Epithelial cell of proximal tubule (primary cell): ENCODE measurements at regions not wholly inside any gene's neighbourhood (a gene's known extent, or its start where the extent isn't known, plus 50 kb on each side); places are given as distances from the start of the nearest gene placed in this dataset.

Experiments
- DNase-seq: peaks from one replicate; pipeline ENCODE4 v3.0.0-alpha.2; 2011; ENCODE audit warnings: low read depth
- H3K4me3 ChIP-seq: 2 replicates; pipeline ENCODE4 v1.5.1; 2011; ENCODE audit warnings: low read depth, mild to moderate bottlenecking, low read length
- CTCF ChIP-seq: conservative IDR thresholded peaks from 2 replicates; pipeline ENCODE4 v1.5.1; 2012; ENCODE audit warnings: low read depth, mild to moderate bottlenecking, low read length

DNA sequence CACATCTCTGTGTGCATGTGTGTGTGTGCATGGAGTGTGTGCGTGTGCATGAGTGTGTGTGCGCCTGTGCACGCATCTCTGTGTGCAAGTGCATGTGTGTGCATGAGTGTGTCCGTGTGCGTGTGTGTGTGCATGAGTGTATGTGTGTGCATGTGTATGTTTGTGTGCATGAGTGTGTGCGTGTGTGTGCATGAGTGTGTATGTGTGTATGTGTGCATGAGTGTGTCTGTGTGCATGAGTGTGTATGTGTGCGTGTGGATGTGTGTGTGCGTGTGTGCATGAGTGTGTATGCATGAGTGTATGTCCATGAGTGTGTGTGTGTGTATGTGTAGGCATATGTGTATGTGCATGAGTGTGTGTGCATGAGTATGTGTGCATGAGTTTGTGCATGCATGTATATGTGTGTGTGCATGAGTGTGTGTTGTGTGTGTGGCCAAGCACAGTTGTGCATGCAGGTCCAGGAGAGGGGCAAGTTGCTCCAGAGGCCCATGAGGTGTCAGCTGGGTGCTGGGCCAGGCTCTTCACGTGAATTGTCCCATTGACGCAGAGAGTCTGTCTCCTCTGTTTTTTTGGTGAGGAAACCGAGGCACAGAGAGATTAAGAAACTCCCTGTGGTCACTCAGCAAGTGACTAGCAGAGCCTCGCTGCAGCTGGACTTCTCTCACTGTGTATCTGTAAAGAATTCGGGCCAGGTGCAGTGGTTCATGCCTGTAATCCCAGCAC lies 75.5 kb downstream of the ASB1 start:
- no peak for TF ChIP-seq CTCF

DNA sequence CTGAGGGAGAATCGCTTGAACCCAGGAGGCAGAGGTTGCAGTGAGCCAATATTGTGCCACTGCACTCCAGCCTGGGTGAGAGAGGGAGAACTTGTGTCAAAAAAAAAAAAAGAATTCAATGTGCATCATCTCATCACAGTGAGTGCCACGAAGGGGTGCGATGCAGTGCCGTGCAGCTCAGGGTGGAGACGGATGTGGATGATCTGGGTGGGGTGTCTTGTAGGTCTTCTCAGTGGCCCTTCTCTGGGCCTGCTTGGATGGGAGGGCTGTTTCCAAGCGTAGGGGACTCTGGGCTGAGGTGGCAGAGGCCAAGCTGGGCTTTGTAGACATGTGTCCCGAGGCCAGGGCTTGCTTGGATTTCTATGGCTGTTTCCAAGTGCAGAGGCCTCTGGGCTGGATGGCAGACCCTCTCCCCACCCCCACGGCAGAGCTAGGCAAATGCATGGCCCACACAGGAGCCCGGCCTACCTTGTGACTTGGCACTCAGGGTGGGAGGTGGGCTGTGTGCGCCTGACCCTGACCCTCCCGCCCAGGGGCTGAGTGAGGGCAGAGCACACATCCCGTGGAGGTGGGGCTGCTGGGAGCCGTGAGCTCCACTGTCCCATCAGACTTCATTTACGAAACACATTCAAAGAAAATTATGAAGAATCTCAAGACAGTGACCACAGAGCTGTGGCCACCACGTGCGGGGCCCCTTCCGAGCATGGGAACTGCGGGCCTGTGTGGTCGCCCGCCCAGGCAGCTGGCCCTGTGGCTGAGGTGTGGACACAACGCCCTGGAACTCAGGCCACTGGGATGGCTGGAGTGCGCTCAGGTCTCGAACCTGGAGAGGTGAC lies 76.4 kb downstream of the ASB1 start:
- no peak overlapping the region for H3K4me3 ChIP-seq
- DNase-seq, result no peak
- TF ChIP-seq CTCF, result no peak

More for the DNA sequence above, 75.5 kb downstream of the ASB1 start:
- H3K4me3 ChIP-seq, result no peak overlapping the region
- DNase-seq, result no peak

- no peak for TF ChIP-seq CTCF
- H3K4me3 ChIP-seq, result no peak overlapping the region
- no peak for DNase-seq
Measured at GRCh38 chr2:238504181-238504931, 77.6 kb downstream of the ASB1 start.

DNA sequence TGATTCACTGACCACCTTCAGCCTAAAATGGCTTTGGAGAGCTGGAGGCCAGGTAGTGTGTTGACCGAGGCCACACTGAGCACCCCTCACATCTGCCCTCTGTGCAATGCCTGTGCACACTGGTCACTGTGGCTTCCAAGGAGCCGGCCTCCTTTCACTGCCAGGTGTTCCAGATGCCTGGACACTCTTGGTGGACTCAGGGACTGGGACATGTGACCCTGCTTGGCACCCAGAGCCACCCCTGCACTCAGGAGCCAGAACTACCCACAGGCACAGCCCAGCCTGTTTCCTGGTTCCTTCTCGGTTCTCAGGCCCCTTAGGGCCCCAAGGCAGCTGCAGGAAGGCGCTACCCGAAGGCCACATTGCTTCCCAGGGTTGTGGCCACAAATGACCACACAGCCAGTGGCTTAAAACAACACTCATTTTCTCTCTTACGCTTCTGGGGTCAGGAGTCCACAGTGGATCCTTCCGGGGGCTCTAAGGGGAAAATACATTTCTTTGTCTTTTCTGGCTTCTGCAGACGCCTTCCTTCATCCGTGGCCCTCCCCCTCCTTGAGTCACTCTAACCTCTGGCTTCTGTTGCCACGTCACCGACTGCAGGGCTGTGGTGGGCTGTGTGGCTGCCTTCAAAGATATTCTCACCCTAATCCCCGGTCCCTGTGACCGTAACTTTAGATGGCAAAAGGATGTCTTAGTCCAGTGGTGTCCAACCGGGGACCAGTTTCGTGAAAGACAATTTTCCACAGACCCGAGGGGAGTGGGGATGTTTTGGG lies 78.6 kb downstream of the ASB1 start:
- no peak for DNase-seq
- no peak overlapping the region for H3K4me3 ChIP-seq
- TF ChIP-seq CTCF, result no peak

DNA sequence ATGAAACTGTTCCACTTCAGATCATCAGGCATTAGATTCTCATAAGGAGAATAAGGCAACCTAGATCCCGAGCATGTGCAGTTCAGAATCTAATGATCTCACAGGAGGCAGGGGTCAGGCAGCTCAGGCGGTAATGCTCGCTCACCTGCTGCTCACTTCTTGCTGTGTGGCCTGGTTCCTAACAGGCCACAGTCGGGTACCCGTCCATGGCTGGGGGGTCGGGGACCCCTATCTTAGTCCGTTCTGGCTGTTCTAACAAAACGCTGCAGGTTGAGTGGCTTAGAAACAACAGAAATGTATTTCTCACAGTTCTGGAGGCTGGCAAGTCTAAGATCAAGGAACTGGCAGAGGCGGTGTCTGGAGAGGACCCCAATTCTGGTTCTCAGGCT lies 79.2 kb downstream of the ASB1 start:
- no peak for TF ChIP-seq CTCF
- no peak overlapping the region for H3K4me3 ChIP-seq

GRCh38 chr2:238506371-238507068 lies 79.8 kb downstream of the ASB1 start:
- H3K4me3 ChIP-seq, result no peak overlapping the region
- no peak for TF ChIP-seq CTCF
- DNase-seq, result no peak

More for the DNA sequence above, 79.2 kb downstream of the ASB1 start:
- DNase-seq, result no peak
